Pancreas (tissue), 10 donors: ENCODE measurements at regions not wholly inside any gene's neighbourhood (a gene's known extent, or its start where the extent isn't known, plus 50 kb on each side); places are given as distances from the start of the nearest gene placed in this dataset.
A peak's percentile ranks its signal among the peaks of the same experiment; 100 is the strongest.

ENCODE experiments used
- ATAC-seq, 4 donors: fragments of 200-7000 bp; cut with Tn5 transposase; one replicate each; pipeline versions ENCODE4 v1.8.0 to v1.9.1; 2020; ENCODE audit warnings: mild to moderate bottlenecking in 4 of 4, moderate library complexity in 4 of 4
- DNase-seq, 6 donors: peaks; one replicate each; pipeline ENCODE4 v3.0.0-alpha.2; 2020
- FAIRE-seq: peaks from 2 replicates; lab custom pipeline; 2012; peaks lifted over from hg19 to GRCh38; lab: Jason Lieb, UNC
- H3K27ac ChIP-seq, 4 donors: fragments of 200-600 bp; sonication (generic); 1 replicate in 3 of 4; 2 replicates in 1 of 4; pipeline versions ENCODE4 v1.5.0 to v1.8.0; 2020
- H3K27me3 ChIP-seq, 4 donors: fragments of 200-600 bp; one replicate each; pipeline ENCODE4 v1.8.0; 2021
- H3K36me3 ChIP-seq, 3 donors: fragments of 200-600 bp; sonication (generic) in 1 of 3; one replicate each; pipeline versions ENCODE4 v1.5.0 to v1.8.0; 2020 to 2021
- H3K4me1 ChIP-seq, 3 donors: fragments of 200-600 bp; one replicate each; pipeline ENCODE4 v1.8.0; 2021
- H3K4me3 ChIP-seq, 4 donors: fragments of 200-600 bp; sonication (generic) in 2 of 4; one replicate each; pipeline versions ENCODE4 v1.5.0 to v1.8.0; 2020 to 2021
- H3K9me3 ChIP-seq, 4 donors: fragments of 200-600 bp; one replicate each; pipeline ENCODE4 v1.8.0; 2021
- WGBS, 2 donors: extraction: QIAGEN DNeasy Blood & Tissue Kit; methylation state at CpG; one replicate each; pipeline ENCODE4 v1.1.7; 2013; 5-methylcytosine and 5-hydroxymethylcytosine counted together
- intact Hi-C, 3 donors: fragments of 100-400 bp; cut with DNase I; formaldehyde crosslinking; loops; one replicate each; pipeline versions ENCODE4 v1.11.1 to v1.14.2; 2022
- TF ChIP-seq, protein P1 (sequence below), 4 donors: fragments of 200-600 bp; sonication (generic) in 3 of 4; IDR thresholded peaks; one replicate each; pipeline versions ENCODE4 v1.5.0 to v1.8.0; 2021; ENCODE audit warnings: antibody characterized with exemption in 4 of 4
- donor health status: healthy with polysubstance abuse.
- donor health status: DM: no; HTN: no; CAD: no; lungs with moderate emphysema.
- donor health status: DM: no; HTN: no; CAD: no.
- donor health status: control.
- donor health status: control.
- donor health status: Bipolar disorder and iron deficiency.
- donor health status: DM: yes; HTN: yes; CAD: no.
- donor health status: DM: no; HTN: no; CAD: no.
- donor health status: DM: no; HTN: no; CAD: no.
- donor health status: DM: yes; HTN: yes; CAD: no.

DNA sequence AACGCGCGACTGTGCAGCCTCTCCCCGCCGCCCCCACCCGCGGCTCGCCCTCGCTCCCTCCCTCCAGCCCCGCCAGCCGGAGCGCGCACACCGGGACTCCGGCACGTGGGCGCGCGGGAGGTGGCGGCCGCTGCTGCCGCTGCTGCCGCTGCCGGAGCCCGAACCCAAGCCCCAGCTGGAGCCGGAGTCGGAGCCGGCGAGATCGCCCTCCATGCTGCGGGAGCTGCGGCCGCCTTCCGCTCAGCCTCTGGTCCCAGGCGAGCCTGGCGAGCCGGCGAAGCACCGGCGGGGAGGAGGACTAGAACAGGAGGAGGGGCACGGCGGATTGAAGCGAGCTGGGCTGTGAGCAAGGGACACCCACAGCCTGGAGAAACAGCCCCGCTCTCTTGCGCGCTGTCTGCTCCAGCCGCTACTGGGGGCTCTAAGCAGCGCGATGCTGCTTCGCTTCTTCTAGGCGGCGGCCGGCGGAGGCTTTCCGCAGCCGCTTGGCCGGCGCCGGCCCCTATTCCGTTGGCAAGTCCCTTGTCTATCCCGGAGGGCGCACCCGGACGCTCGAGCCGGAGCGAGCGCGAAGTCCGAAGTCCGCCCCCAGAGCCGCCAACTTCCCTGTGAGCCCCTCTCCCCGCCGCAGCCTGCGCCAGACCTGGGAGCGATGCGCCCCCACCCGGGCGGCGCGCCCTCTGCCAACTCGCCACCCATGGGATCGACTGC is 598.7 kb upstream of the SGCD start:
- H3K36me3 ChIP-seq = no peaks in the 10 kb centered on the region
- H3K4me3 ChIP-seq = peak overlapping the region in 2 of 4 donors; percentile 28 to 36
- H3K9me3 ChIP-seq = no peaks in the 10 kb centered on the region
- intact Hi-C loops = no loop called here
- no peaks in the 10 kb centered on the region for H3K4me1 ChIP-seq
- FAIRE-seq (no peak), ATAC-seq (peak; percentile 77 to 96 (median 90)), DNase-seq (peak; percentile 25 to 84 (median 54))
- H3K27me3 ChIP-seq = peaks cover 0 to 29% (median 2%) of the 10 kb centered on the region in 4 donors
- TF ChIP-seq, protein P1, sequence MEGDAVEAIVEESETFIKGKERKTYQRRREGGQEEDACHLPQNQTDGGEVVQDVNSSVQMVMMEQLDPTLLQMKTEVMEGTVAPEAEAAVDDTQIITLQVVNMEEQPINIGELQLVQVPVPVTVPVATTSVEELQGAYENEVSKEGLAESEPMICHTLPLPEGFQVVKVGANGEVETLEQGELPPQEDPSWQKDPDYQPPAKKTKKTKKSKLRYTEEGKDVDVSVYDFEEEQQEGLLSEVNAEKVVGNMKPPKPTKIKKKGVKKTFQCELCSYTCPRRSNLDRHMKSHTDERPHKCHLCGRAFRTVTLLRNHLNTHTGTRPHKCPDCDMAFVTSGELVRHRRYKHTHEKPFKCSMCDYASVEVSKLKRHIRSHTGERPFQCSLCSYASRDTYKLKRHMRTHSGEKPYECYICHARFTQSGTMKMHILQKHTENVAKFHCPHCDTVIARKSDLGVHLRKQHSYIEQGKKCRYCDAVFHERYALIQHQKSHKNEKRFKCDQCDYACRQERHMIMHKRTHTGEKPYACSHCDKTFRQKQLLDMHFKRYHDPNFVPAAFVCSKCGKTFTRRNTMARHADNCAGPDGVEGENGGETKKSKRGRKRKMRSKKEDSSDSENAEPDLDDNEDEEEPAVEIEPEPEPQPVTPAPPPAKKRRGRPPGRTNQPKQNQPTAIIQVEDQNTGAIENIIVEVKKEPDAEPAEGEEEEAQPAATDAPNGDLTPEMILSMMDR (IDR thresholded peaks at IDR 0.05) = no peak
- 1% methylated on average over 54 to 83 of the region's 83 CpGs for WGBS, 2 donors
- H3K27ac ChIP-seq = no peak overlapping the region

DNA sequence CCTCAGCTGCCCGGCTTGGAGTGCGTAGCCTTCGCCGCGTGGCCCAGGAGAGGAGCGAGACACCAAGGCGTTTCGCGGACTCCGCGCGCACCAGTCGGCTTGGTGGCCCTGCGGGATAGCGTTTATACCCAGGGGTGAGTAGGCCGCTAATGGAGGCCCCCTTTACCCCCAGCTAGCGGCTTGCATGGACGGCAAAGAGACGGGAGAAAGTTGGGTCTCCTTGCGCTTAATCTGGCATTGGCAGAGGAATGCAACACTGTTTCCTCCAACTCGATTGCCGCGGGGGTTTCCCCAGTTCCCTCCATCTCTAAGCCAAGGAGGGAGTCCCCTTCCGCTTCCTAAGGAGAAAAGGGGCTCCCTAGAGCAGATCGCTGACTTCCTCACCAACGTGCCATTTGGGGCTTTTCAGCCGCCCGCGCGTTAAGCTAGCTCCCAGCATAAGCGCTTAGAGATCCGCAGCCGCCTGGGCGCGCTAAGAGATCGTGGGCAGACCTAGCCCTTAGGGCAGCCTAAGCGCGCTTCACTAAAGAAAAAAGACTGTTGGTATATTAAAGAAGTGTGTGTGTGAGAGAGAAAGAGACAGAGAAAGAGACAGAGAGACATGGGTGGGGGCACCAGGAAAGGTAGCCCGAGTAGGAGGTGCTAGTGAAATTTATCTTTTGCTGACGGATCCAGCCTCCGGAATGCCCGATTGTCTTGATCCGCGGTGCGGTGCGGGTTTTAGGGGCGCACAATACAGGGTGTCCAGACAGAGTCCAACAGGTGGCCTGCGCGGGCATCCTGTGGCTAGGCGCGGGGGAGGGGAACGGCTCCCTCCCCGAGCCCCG is 597.9 kb upstream of the SGCD start:
- ATAC-seq (peak; percentile 7 to 78 (median 49)), DNase-seq (peak in 2 of 6 donors; percentile 38 to 50)

DNA sequence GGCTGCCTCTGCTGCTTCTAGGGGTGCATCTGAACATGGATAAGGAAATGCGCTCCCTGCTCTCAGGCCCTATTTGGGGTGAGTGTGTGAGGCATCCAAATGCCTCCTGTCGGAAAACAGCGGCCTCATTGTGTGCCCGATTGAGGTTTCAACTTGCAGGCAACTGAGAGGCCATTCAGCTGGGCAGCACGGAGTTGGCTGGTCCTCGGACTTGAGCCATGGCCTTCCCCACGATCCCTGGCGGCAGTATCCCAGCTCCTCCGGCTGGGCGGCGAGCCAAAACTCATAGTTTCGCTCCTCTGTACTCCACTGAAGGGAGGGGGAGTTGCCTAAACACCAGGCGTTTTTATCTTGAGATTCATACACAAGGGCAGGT is 597.3 kb upstream of the SGCD start:
- Histone ChIP-seq H3K4me3 (no peak overlapping the region), H3K27ac (no peak overlapping the region), H3K9me3 (no peaks in the 10 kb centered on the region), H3K27me3 (peaks cover 0 to 29% (median 2%) of the 10 kb centered on the region in 4 donors), H3K4me1 (no peaks in the 10 kb centered on the region), H3K36me3 (no peaks in the 10 kb centered on the region)
- TF ChIP-seq, protein P1 (IDR thresholded peaks at IDR 0.05) = no peak
- ATAC-seq (no peak), DNase-seq (peak in 3 of 6 donors; percentile 19 to 49 (median 46)), FAIRE-seq (no peak)
- 2 to 3% methylated on average over 13 of the region's 13 CpGs for WGBS, 2 donors
- intact Hi-C loops = no loop called here

More for the DNA sequence above, 597.9 kb upstream of the SGCD start:
- peak overlapping the region in 1 of 4 donors; percentile 36 for H3K4me3 ChIP-seq
- WGBS, 2 donors = 2 to 3% methylated on average over 54 of the region's 54 CpGs
- intact Hi-C loops = no loop called here
- H3K27ac ChIP-seq = no peak overlapping the region
- no peak for FAIRE-seq
- H3K4me1 ChIP-seq = no peaks in the 10 kb centered on the region
- no peaks in the 10 kb centered on the region for H3K9me3 ChIP-seq
- TF ChIP-seq, protein P1 (IDR thresholded peaks at IDR 0.05) = no peak
- H3K36me3 ChIP-seq = no peaks in the 10 kb centered on the region
- H3K27me3 ChIP-seq = peaks cover 0 to 29% (median 2%) of the 10 kb centered on the region in 4 donors

DNA sequence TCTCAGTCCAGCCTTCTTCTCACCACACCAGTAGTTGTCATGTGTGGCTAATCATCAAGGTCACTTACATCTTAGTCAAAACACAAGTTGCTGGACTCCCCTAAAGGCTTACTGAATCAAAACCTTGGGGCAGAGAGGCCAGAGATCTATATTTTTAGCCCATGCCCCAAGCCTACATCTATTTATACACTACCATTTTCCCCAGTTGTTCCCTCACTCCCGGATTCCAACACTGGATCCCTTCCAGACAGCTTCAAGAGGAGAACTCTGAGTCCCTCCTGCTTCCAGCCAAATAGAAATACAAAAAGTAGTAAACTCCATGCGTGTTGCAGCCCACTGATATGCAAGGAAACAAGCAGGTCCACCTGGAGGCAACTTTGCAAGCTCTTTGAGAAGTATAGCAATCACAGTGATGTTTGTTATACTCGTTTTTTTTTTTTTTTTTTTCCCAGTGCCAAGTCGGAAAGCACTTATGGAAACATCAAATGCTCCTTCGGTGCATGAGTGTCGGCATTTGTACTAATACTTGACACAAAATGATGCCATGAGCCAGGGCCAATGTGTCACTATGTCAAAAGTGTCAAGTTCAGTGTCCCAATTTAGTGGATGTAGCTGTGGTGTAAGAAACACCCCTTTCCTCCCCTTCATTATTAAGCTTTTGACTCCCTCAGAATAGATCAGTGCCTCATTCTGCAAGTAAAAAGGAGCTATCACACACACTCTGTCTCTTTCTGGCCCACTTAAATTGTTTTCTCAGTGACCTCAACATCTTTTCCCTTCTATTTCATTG is 594.2 kb upstream of the SGCD start:
- FAIRE-seq (no peak), DNase-seq (no peak), ATAC-seq (no peak)
- Histone ChIP-seq H3K27me3 (peaks cover 0 to 17% (median 2%) of the 10 kb centered on the region in 4 donors), H3K4me3 (no peak overlapping the region), H3K4me1 (no peaks in the 10 kb centered on the region), H3K27ac (no peak overlapping the region), H3K9me3 (no peaks in the 10 kb centered on the region), H3K36me3 (no peaks in the 10 kb centered on the region)
- TF ChIP-seq, protein P1 (IDR thresholded peaks at IDR 0.05) = no peak
- 42 to 43% methylated on average over 6 of the region's 6 CpGs for WGBS, 2 donors
- intact Hi-C loops = no loop called here
